Smooth muscle cell (in vitro differentiated cells): ENCODE measurements at regions not wholly inside any gene's neighbourhood (a gene's known extent, or its start where the extent isn't known, plus 50 kb on each side); places are given as distances from the start of the nearest gene placed in this dataset.

Experiments used
- DNase-seq: peaks from one replicate; lab custom pipeline; 2025; ENCODE audit not compliant: unreplicated experiment; lab: John Stamatoyannopoulos, UW
- H2AFZ ChIP-seq: fragments of 200-600 bp; sonication (generic); 2 replicates; pipeline ENCODE4 v1.6.0; 2016; ENCODE audit warnings: antibody characterized with exemption, low read depth, mild to moderate bottlenecking
- H3F3A ChIP-seq: fragments of 200-600 bp; sonication (generic); 2 replicates; pipeline ENCODE4 v1.6.0; 2017; ENCODE audit warnings: antibody characterized with exemption, low read depth
- H3K27ac ChIP-seq: fragments of 200-600 bp; sonication (generic); 2 replicates; pipeline ENCODE4 v1.5.1; 2016; ENCODE audit warnings: low read depth, mild to moderate bottlenecking
- H3K27me3 ChIP-seq: fragments of 200-600 bp; sonication (generic); 2 replicates; pipeline ENCODE4 v1.6.1; 2016; ENCODE audit warnings: low read depth, mild to moderate bottlenecking
- H3K36me3 ChIP-seq: fragments of 200-600 bp; sonication (generic); 2 replicates; pipeline ENCODE4 v1.5.1; 2016; ENCODE audit warnings: low read depth
- H3K4me1 ChIP-seq: fragments of 200-600 bp; sonication (generic); 2 replicates; pipeline ENCODE4 v1.5.1; 2016; ENCODE audit warnings: low read depth
- H3K4me2 ChIP-seq: fragments of 200-600 bp; sonication (generic); 2 replicates; pipeline ENCODE4 v1.6.0; 2016; ENCODE audit warnings: mild to moderate bottlenecking
- H3K4me3 ChIP-seq: fragments of 200-600 bp; sonication (generic); 2 replicates; pipeline ENCODE4 v1.5.1; 2016; ENCODE audit warnings: mild to moderate bottlenecking
- H3K79me2 ChIP-seq: fragments of 200-600 bp; sonication (generic); 2 replicates; pipeline ENCODE4 v1.6.0; 2016; ENCODE audit warnings: low read depth, mild to moderate bottlenecking
- H3K9ac ChIP-seq: fragments of 200-600 bp; sonication (generic); 2 replicates; pipeline ENCODE4 v1.6.0; 2016; ENCODE audit warnings: low read depth
- H3K9me3 ChIP-seq: fragments of 200-600 bp; sonication (generic); replicated peaks from 2 replicates; pipeline ENCODE4 v1.5.1; 2016; ENCODE audit warnings: low read depth
- H4K20me1 ChIP-seq: fragments of 200-600 bp; sonication (generic); 2 replicates; pipeline ENCODE4 v1.6.0; 2016; ENCODE audit warnings: low read depth
- WGBS: methylation state at CpG from one replicate; pipeline ENCODE4 v1.1.7; 2016; ENCODE audit warnings: low lambda C conversion rate; 5-methylcytosine and 5-hydroxymethylcytosine counted together
- TF ChIP-seq, protein P1 (sequence below): fragments of 200-600 bp; sonication (generic); IDR thresholded peaks from 2 replicates; pipeline ENCODE4 v1.5.1; 2017; ENCODE audit warnings: borderline replicate concordance, mild to moderate bottlenecking, antibody characterized with exemption; ENCODE audit not compliant: insufficient read depth, poor library complexity, severe bottlenecking

GRCh38 chr12:84807249-84807648 is 105.3 kb downstream of the SLC6A15 start:
- Histone ChIP-seq H3K9ac (no peak overlapping the region), H3F3A (no peaks in the 10 kb centered on the region), H3K79me2 (no peaks in the 10 kb centered on the region), H3K27me3 (no peaks in the 10 kb centered on the region), H3K4me2 (no peak overlapping the region), H3K27ac (no peak overlapping the region), H3K4me3 (no peak overlapping the region), H3K4me1 (no peaks in the 10 kb centered on the region), H4K20me1 (no peaks in the 10 kb centered on the region), H2AFZ (no peak overlapping the region), H3K9me3 (no peaks in the 10 kb centered on the region), H3K36me3 (no peaks in the 10 kb centered on the region)
- no peak for DNase-seq
- TF ChIP-seq, protein P1, sequence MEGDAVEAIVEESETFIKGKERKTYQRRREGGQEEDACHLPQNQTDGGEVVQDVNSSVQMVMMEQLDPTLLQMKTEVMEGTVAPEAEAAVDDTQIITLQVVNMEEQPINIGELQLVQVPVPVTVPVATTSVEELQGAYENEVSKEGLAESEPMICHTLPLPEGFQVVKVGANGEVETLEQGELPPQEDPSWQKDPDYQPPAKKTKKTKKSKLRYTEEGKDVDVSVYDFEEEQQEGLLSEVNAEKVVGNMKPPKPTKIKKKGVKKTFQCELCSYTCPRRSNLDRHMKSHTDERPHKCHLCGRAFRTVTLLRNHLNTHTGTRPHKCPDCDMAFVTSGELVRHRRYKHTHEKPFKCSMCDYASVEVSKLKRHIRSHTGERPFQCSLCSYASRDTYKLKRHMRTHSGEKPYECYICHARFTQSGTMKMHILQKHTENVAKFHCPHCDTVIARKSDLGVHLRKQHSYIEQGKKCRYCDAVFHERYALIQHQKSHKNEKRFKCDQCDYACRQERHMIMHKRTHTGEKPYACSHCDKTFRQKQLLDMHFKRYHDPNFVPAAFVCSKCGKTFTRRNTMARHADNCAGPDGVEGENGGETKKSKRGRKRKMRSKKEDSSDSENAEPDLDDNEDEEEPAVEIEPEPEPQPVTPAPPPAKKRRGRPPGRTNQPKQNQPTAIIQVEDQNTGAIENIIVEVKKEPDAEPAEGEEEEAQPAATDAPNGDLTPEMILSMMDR, result no peak

DNA sequence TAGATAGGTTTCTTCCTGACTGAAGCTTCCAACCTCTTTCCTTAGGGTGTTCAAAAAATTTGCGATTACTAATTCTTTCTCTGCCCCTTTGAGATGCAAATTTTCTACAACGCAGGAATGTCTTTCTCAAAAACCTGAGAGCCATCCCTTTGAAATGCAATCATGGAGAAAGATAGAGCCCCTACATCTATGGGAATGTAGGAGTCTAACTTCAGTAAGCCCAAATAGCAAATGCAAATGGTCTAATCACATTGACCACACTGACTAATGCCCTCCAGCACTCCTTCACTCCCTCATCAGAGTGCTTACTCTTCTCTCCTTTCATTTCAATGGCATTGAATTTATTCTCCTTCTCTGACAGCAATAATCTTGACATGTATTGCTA is 107.1 kb downstream of the SLC6A15 start:
- DNase-seq, result no peak
- Histone ChIP-seq H3K36me3 (no peaks in the 10 kb centered on the region), H3K27me3 (no peaks in the 10 kb centered on the region), H3F3A (no peaks in the 10 kb centered on the region), H3K79me2 (no peaks in the 10 kb centered on the region), H3K4me2 (no peak overlapping the region), H3K9ac (no peak overlapping the region), H3K9me3 (no peaks in the 10 kb centered on the region), H4K20me1 (no peaks in the 10 kb centered on the region), H3K4me3 (no peak overlapping the region), H3K27ac (no peak overlapping the region), H2AFZ (no peak overlapping the region), H3K4me1 (no peaks in the 10 kb centered on the region)
- WGBS, result 15% methylated on average over 2 of the region's 2 CpGs
- TF ChIP-seq, protein P1, result no peak

DNA sequence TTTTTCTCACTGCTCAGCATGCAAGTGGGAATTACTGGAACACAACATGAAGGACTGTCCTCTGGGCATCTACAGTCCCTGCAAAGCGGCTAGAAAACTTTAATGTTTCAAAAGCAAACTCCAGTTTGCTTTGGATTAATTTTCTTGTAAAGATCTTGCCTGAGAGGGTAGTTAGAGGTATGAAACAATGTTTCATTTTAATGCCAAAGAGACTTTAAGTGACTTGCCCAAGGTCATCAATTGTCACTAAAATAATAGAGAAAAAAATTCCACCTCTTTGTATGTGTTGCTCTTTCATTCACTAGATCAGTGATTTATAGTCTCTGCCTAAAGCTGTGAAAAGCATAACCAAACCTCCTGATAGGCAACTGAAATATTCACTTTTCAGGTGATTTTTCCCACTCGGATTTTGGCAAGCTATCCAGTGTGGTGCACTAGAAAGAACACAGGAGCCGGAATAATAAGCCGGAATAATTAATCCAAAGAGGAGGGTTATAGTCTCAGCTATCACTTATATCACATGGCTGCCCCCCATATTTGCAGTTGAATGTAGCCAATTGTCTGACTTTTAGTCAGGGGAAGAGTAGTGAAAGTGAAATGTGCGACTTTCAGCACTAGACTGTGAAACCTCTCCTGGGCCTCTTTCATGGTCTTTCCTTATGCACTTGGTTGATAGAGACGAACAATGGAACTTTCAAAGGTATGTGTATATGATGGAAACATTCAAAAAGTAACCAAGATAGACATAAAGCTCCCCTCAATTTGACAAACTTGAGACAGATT is 107.7 kb downstream of the SLC6A15 start:
- TF ChIP-seq, protein P1, result no peak
- no peak overlapping the region for H3K4me2 ChIP-seq
- no peaks in the 10 kb centered on the region for H3K79me2 ChIP-seq
- no peak overlapping the region for H3K27ac ChIP-seq
- no peaks in the 10 kb centered on the region for H3K36me3 ChIP-seq
- no peak overlapping the region for H3K4me3 ChIP-seq
- 73% methylated on average over 6 of the region's 6 CpGs for WGBS
- H3K9ac ChIP-seq, result no peak overlapping the region
- no peaks in the 10 kb centered on the region for H4K20me1 ChIP-seq
- H2AFZ ChIP-seq, result no peak overlapping the region
- H3K9me3 ChIP-seq, result no peaks in the 10 kb centered on the region
- no peak for DNase-seq
- no peaks in the 10 kb centered on the region for H3K27me3 ChIP-seq
- no peaks in the 10 kb centered on the region for H3K4me1 ChIP-seq
- no peaks in the 10 kb centered on the region for H3F3A ChIP-seq

DNA sequence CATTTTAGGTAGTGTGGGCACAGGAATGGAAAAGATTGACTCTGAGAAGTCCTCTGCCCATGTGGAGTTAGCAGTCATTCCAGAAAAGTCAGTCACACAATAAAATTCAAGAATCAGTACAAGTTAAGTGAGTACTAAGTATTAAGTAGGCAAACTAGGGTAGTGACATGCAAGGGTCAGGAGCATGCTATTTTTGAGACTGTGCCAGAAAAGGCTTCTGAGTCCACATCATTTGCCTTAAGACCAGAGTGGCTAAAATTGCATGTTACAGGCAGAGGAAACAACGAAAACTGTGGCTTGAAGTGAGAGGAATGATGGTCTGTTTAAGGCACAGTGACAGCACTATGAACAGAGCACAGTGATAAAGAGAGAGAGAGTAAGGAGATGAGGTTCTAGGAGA is 108.9 kb downstream of the SLC6A15 start:
- Histone ChIP-seq H4K20me1 (no peaks in the 10 kb centered on the region), H3K27ac (no peak overlapping the region), H2AFZ (no peak overlapping the region), H3K9ac (no peak overlapping the region), H3K4me1 (no peaks in the 10 kb centered on the region), H3K36me3 (no peaks in the 10 kb centered on the region), H3K79me2 (no peaks in the 10 kb centered on the region), H3F3A (no peaks in the 10 kb centered on the region), H3K4me3 (no peak overlapping the region), H3K9me3 (no peaks in the 10 kb centered on the region), H3K4me2 (no peak overlapping the region), H3K27me3 (no peaks in the 10 kb centered on the region)
- TF ChIP-seq, protein P1, result no peak
- no peak for DNase-seq
- 11% methylated on average over 1 of the region's 1 CpG for WGBS
